ENCODE measurements at regions not wholly inside any gene's neighbourhood (a gene's known extent, or its start where the extent isn't known, plus 50 kb on each side); places are given as distances from the start of the nearest gene placed in this dataset.

- no peak for TF ChIP-seq KLF12 (CRISPR knock-in tag; IDR thresholded peaks at IDR 0.05; ENCODE audit: borderline replicate concordance)
- no peak for TF ChIP-seq MTA1 (CRISPR knock-in tag; IDR thresholded peaks at IDR 0.05; ENCODE audit: borderline replicate concordance)
- no peak for TF ChIP-seq NFATC3 (CRISPR knock-in tag; IDR thresholded peaks at IDR 0.05)
- TF ChIP-seq ZSCAN29 (CRISPR knock-in tag; conservative IDR thresholded peaks at IDR 0.05): no peak
- no peak for TF ChIP-seq ATF4 (CRISPR knock-in tag; IDR thresholded peaks at IDR 0.05)
- TF ChIP-seq NFE2 (CRISPR knock-in tag; IDR thresholded peaks at IDR 0.05): no peak
- TF ChIP-seq NR3C1 (CRISPR knock-in tag; IDR thresholded peaks at IDR 0.05): no peak
- TF ChIP-seq MAFK (conservative IDR thresholded peaks at IDR 0.05 in 1 of 2, IDR thresholded peaks at IDR 0.05 in 1 of 2; ENCODE audit: low read length in 2 of 2): no peak
Measured at GRCh38 chr2:19473350-19473749, 114.9 kb upstream of the OSR1 start (continued).

DNA sequence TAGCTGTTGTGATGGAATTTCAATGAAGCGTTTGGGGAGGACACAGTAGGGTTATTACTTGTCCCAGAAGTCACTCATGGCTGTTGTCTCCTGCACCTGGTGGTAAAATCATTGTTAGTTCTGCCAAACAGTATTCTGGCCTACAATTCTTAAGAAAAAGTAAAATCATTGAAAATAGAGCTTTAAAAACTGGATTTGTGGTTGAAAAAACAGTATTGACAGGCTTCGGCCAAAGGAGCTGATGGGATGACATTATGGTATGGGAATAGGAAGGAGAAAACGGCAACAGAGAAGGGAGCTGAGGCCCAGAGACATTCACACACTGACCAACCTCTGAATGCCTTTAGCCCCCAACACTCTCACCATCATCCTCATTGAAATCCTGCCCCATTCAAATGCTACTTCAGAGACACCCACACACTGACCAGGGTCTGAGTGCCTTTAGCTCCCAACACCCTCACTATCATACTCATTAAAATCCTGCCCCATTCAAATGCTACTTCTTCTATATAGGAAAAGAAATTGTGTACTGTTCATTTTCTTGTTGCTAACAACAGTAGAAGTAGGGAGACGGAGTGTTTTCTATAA lies 114.1 kb upstream of the OSR1 start:
- DNase-seq (ENCODE audit: low spot score): no peak
- no peak overlapping the region for H3K9ac ChIP-seq (ENCODE audit: insufficient read depth, low read depth, low read length)
- H3K27me3 ChIP-seq (ENCODE audit: control insufficient read depth in 1 of 2, insufficient read depth in 2 of 2, low read length in 2 of 2): peaks cover 0 to 11% of the 10 kb centered on the region in 2 experiments; a peak in 1 of 5 replicates
- H3K4me1 ChIP-seq (ENCODE audit: insufficient read depth, low read length): peaks cover 6% of the 10 kb centered on the region; the same call in 1 of the 2 replicates
- H2AFZ ChIP-seq (ENCODE audit: low read length): no peak overlapping the region
- H3K4me2 ChIP-seq (ENCODE audit: low read depth, low read length): no peak overlapping the region
- no peaks in the 10 kb centered on the region for H3K9me3 ChIP-seq (ENCODE audit: low read length)
- in situ Hi-C loops (cut with HindIII; ENCODE audit: extremely low pct_ligation_motif_present, low pct_unique_long_range_greater_than_20kb): no loop called here
- no peak for ATAC-seq
- no peaks in the 10 kb centered on the region for H4K20me1 ChIP-seq (ENCODE audit: insufficient read depth, low read length)
- no peak for FAIRE-seq
- no peaks in the 10 kb centered on the region for H3K79me2 ChIP-seq (ENCODE audit: insufficient read depth, low read length)
- H3K27ac ChIP-seq (ENCODE audit: extremely low read length, insufficient read depth, low read length): no peak overlapping the region
- CTCF ChIA-PET (ENCODE audit: low intra/inter-chr PET ratio, low total read pairs): no interaction called here
- 25% methylated on average over 4 of the region's 4 CpGs for WGBS (ENCODE audit: low lambda C conversion rate)
- no peak overlapping the region for H3K4me3 ChIP-seq (replicated peaks in 1 of 3; ENCODE audit: insufficient read depth in 1 of 3, low read depth in 2 of 3, low read length in 3 of 3)
- no peaks in the 10 kb centered on the region for H3K36me3 ChIP-seq (replicated peaks in 1 of 2; ENCODE audit: control insufficient read depth in 1 of 2, insufficient read depth in 2 of 2, low read length in 2 of 2)
- TF ChIP-seq ZNF207 (IDR thresholded peaks at IDR 0.05; ENCODE audit: borderline replicate concordance) (no peak), KIAA2018 (CRISPR knock-in tag; IDR thresholded peaks at IDR 0.05; ENCODE audit: borderline replicate concordance) (no peak), RFX3 (CRISPR knock-in tag; IDR thresholded peaks at IDR 0.05) (no peak), XRCC5 (optimal IDR thresholded peaks at IDR 0.05; ENCODE audit: low read length) (no peak), HHEX (CRISPR knock-in tag; IDR thresholded peaks at IDR 0.05) (no peak)
- POLR2A ChIA-PET: no interaction called here
- intact Hi-C loops (cut with micrococcal nuclease; ENCODE audit: unreplicated experiment): no loop called here
- no TSS peak for BruUV-seq (replicated peaks)

All from HepG2 (cell line).